ENCODE measurements at regions not wholly inside any gene's neighbourhood (a gene's known extent, or its start where the extent isn't known, plus 50 kb on each side); places are given as distances from the start of the nearest gene placed in this dataset.

DNA sequence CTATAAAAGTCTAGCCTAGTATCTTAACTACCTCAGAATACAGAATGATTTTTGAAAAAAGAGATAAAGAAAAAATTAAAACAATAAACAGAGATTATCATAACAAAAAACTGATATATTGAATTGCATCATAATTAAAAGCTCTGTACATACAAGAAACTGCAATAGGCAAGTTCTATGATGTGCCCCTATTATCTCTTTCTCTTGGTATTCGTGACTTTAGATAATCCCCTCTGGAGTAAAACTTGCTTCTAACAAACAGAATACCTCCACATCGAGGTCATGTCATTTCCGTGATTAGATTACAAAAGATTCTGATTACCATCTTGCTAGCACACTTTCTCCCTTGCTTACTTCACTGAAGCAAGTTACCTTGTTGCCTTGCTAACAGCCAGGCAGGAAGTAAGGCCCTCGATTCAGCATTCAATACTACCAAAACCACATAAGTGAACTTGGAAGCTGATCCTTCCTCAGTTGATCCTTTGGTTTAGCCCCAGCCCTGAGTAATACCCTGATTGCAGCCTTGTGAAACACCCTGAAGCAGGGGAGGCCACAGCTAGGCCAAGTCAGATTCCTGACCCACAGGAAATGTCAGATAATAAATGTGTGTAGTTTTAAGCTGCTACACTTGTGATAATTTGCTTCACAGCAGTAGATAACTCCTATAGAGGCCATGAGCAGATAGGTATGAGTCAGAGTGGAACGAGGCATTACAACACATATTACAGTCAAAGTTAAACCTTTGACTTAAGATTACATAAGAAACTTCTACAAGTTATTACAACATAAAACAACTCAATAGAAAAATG lies 53.7 kb upstream of the TMX4 start:
- H3K4me3 Mint-ChIP-seq: no peak overlapping the region
- H3K9me3 Mint-ChIP-seq: no peaks in the 10 kb centered on the region
- no peaks in the 10 kb centered on the region for H3K36me3 Mint-ChIP-seq (ENCODE audit: low read depth)
- CTCF ChIA-PET: interaction anchor here (0.9 kb wide), 1 partner anchor 24 kb away, joined by 3 read pairs; no protein-coding TSS in a partner anchor
- H3K27me3 Mint-ChIP-seq (ENCODE audit: low read depth): no peaks in the 10 kb centered on the region
- peak overlapping the region; percentile 78 for H3K27ac Mint-ChIP-seq
- H3K4me1 Mint-ChIP-seq (ENCODE audit: low read depth): peaks cover 8% of the 10 kb centered on the region
- DNase-seq: peak; percentile 18
- intact Hi-C loops (cut with micrococcal nuclease): loop anchor here (1.0 to 2.0 kb wide), 2 partner anchors 30 to 80 kb away; no protein-coding TSS in a partner anchor

DNA sequence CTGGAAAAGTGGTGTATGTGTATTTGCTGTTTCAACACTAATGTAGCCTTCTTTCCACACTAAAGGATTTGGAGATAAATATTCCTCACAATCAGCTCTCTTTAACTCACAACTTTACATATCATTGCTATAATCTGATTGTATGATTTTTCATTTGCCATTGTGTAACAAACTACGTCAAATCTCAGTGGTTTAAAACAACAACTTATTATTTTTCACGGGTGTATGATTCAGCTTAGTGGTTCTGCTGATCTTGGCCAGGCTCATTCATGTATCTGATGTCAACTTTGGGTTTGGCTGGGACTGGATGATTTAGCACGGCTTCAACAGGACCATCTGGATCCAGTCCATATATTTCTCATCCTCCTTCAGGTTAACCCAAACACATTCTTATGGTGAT lies 55.4 kb upstream of the TMX4 start:
- no peak overlapping the region for H3K4me3 Mint-ChIP-seq
- no peaks in the 10 kb centered on the region for H3K36me3 Mint-ChIP-seq (ENCODE audit: low read depth)
- CTCF ChIA-PET: interaction anchor here (0.7 to 1.1 kb wide), 2 partner anchors 32 to 315 kb away, joined by 3 read pairs; no protein-coding TSS in a partner anchor
- no peaks in the 10 kb centered on the region for H3K27me3 Mint-ChIP-seq (ENCODE audit: low read depth)
- intact Hi-C loops (cut with micrococcal nuclease): no loop called here
- no peaks in the 10 kb centered on the region for H3K9me3 Mint-ChIP-seq
- H3K27ac Mint-ChIP-seq: no peak overlapping the region
- H3K4me1 Mint-ChIP-seq (ENCODE audit: low read depth): peaks cover 8% of the 10 kb centered on the region
- DNase-seq: no peak

DNA sequence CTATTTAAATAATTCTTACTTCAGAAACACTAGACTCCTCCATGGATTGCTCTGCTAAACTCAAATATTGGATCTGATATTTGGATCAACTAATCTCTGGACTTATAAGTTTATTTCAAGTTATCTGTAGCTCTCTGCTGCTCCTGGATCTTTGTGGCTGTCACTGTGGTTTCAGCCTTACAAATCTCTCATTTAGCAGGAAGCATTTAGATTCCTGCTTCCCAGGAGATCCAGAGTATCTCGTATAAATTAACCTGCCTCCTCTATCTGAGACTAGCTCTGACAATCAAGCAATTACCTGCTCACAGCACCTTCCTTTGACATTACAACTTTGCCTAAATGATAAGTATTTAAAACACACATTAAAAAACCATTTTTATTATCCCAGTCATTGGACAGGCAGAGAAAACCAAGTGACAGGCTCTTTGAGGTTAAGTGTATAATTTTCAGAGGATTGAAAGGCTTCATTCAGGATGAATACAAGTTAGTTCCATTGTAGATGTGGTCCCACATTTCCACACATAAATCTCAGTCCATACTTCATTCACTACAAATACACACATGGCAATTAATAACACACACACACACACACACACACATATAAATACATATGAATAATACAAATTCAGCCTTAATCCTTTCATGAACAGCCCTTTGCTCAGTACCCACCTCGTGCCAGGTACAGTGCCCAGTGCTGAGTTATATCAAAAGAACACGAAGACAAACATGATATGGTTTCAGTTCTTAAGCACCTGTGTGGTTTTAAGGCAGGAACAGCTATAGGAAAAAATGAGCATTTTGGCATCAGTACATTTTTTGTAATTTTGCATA lies 55.5 kb upstream of the PLCB1 start:
- H3K4me3 Mint-ChIP-seq: no peak overlapping the region
- CTCF ChIA-PET: interaction anchor here (1.2 kb wide), 1 partner anchor 33 kb away, joined by 4 read pairs; no protein-coding TSS in a partner anchor
- H3K27ac Mint-ChIP-seq: no peak overlapping the region
- H3K9me3 Mint-ChIP-seq: no peaks in the 10 kb centered on the region
- no peaks in the 10 kb centered on the region for H3K36me3 Mint-ChIP-seq (ENCODE audit: low read depth)
- H3K27me3 Mint-ChIP-seq (ENCODE audit: low read depth): peaks cover 5% of the 10 kb centered on the region
- intact Hi-C loops (cut with micrococcal nuclease): no loop called here
- DNase-seq: no peak
- H3K4me1 Mint-ChIP-seq (ENCODE audit: low read depth): peaks cover 8% of the 10 kb centered on the region

GRCh38 chr20:8077137-8077466 lies 55.0 kb upstream of the PLCB1 start:
- no peak overlapping the region for H3K4me3 Mint-ChIP-seq
- CTCF ChIA-PET: interaction anchor here (1.2 kb wide), 1 partner anchor 34 kb away, joined by 4 read pairs; no protein-coding TSS in a partner anchor
- intact Hi-C loops (cut with micrococcal nuclease): no loop called here
- no peaks in the 10 kb centered on the region for H3K9me3 Mint-ChIP-seq
- H3K36me3 Mint-ChIP-seq (ENCODE audit: low read depth): no peaks in the 10 kb centered on the region
- peaks cover 8% of the 10 kb centered on the region for H3K4me1 Mint-ChIP-seq (ENCODE audit: low read depth)
- no peak overlapping the region for H3K27ac Mint-ChIP-seq
- no peak for DNase-seq
- peaks cover 5% of the 10 kb centered on the region for H3K27me3 Mint-ChIP-seq (ENCODE audit: low read depth)

DNA sequence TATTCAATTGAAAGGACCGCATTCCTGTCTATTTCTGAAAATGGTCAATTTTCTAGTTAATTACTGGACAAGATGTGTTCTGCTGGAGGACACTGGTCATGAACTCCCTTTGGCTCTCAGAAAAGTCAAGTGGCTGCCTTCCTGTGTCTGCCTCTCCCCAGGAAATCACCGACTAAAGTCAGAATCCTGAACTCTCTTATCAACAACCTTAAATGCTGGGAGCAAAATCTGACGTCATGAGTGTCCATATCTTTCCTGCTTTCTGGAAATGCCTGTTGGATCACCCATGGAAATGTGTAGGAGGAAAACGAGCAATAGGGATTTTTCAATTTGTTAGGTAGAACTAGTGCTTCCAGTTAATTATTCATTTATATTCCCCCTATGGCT lies 53.5 kb upstream of the PLCB1 start:
- Mint-ChIP-seq H3K36me3 (ENCODE audit: low read depth) (no peaks in the 10 kb centered on the region), H3K4me3 (no peak overlapping the region), H3K4me1 (ENCODE audit: low read depth) (peaks cover 3% of the 10 kb centered on the region), H3K27me3 (ENCODE audit: low read depth) (peaks cover 5% of the 10 kb centered on the region), H3K9me3 (no peaks in the 10 kb centered on the region), H3K27ac (no peak overlapping the region)
- DNase-seq: no peak
- intact Hi-C loops (cut with micrococcal nuclease): no loop called here
- CTCF ChIA-PET: no interaction called here

DNA sequence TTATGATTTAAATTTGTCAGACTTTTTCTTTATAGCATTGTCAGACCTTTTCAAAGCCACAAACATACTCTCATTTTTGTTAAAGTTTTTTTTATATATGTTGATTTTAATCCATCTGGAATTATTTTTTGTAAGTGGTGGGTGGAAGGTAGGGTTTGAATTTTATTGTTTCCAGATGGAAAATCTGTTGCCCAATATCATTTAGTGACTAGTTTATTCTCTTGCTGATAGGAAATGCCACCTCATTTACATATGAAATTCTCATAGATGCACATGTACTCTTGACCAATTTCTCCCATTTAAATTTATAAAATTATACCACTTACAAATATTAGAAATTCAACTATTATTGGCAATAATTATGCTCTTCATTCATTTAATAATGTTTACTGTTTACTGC lies 52.1 kb upstream of the PLCB1 start:
- CTCF ChIA-PET: no interaction called here
- intact Hi-C loops (cut with micrococcal nuclease): no loop called here
- H3K27ac Mint-ChIP-seq: no peak overlapping the region
- no peaks in the 10 kb centered on the region for H3K36me3 Mint-ChIP-seq (ENCODE audit: low read depth)
- no peaks in the 10 kb centered on the region for H3K4me1 Mint-ChIP-seq (ENCODE audit: low read depth)
- H3K9me3 Mint-ChIP-seq: no peaks in the 10 kb centered on the region
- H3K4me3 Mint-ChIP-seq: no peak overlapping the region
- DNase-seq: no peak
- H3K27me3 Mint-ChIP-seq (ENCODE audit: low read depth): peaks cover 5% of the 10 kb centered on the region

DNA sequence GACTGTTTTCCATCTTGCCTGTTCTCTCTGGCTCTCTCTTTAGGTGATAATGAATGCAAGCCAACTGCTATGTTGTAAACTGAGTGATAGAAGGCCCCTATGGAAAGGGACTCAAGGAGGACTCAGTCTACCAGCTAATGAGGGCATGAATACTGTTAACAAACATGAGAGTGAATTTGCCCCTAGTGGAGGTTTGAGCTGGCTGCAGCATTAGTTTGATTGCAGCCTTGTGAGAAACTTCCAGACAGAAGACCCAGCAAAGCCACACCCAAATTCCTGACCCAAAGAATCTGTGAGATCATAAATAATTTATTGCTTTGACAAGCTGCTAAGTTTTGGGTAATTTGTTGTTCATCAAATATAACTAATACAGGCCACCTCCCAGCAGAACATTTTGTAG lies 50.0 kb upstream of the PLCB1 start:
- no peaks in the 10 kb centered on the region for H3K36me3 Mint-ChIP-seq (ENCODE audit: low read depth)
- H3K27ac Mint-ChIP-seq: no peak overlapping the region
- intact Hi-C loops (cut with micrococcal nuclease): no loop called here
- peaks cover 8% of the 10 kb centered on the region for H3K27me3 Mint-ChIP-seq (ENCODE audit: low read depth)
- H3K9me3 Mint-ChIP-seq: no peaks in the 10 kb centered on the region
- H3K4me1 Mint-ChIP-seq (ENCODE audit: low read depth): no peaks in the 10 kb centered on the region
- CTCF ChIA-PET: no interaction called here
- no peak overlapping the region for H3K4me3 Mint-ChIP-seq
- DNase-seq: no peak

Measured in activated naive CD4-positive, alpha-beta T cell treated with anti-CD3 and anti-CD28 coated beads for 36 hours (primary cell).